NCI-H526 (cell line): ENCODE measurements at regions not wholly inside any gene's neighbourhood (a gene's known extent, or its start where the extent isn't known, plus 50 kb on each side); places are given as distances from the start of the nearest gene placed in this dataset.

Source experiments
- DNase-seq, 2 experiments: peaks; one replicate each; lab custom pipeline; 2025; lab: John Stamatoyannopoulos, UW

DNA sequence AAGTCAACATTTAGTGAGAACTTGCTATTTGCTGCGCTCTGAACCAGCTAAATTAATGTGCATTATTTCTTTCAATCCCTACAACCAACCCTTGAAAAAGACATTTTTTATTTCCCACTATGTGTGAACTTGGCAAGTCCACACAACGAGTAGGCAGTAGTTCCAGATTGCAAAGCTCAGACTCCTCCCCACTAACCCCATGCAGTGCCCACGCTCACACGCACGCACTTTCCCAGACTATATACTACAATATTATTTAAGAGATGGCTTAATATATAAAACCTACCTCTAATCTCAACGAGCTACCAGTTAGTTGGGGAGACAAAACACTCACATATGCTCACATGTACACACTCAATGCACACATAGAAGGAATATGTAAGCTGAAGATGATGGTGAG lies 671.2 kb downstream of the LMO4 start:
- DNase-seq = no peak

DNA sequence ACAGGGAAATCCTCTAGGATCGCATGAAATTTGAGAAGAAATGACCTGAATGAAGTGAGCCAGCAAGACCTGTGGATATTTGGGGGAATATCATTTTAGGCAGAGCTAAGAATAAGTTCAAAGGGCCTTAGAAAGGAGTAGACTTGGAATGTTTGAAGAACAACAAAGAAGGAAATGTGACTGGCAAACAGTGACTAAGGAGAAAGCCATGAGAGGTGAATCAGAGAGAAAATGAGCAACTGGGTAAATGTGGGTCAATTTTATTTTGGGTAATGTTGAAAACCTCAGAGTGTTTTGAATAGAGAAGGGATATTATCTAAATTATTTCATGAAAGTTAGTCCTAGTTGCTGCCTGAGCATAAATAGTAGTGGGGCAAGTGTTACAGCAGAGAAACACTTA lies 672.8 kb downstream of the LMO4 start:
- DNase-seq = no peak

DNA sequence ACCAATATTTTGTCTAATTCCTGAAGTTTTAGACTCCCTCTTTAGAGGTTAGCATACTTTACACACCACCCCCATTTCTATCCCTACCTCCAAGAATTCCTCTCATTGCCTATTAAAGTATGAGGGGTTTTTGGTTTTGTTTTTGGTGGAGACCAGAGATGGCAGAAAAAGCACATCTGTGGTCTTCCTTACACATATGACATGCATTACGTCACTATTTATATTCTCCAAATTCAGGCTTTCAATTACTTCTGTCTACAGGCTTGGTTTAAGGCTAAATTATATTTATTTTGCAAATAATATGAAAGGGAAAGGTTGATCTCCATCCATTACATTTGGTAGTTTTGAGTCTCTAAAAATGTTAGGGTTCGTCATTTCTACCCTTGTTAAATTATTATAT lies 674.6 kb downstream of the LMO4 start:
- no peak for DNase-seq

DNA sequence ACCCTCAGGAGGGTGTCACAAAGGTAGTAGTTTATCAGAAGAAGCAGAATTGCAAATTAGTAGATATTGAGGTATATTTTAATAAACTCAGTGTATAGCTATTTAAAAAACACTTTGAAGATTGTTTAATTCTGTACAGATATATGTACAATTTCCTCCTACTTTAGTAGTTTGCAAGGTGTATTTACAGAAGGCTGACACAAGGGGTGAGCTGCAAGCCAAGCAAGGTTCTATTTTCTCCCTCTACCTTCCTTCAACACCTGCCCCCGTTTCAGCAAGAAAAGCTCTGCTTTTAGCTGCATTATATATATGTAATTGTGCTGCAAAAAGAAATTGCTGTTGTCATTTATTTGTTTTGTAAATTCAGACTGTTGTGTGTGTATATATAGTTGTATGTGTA lies 674.2 kb upstream of the PKN2 start:
- peak in 1 of 2 experiments; percentile 9 for DNase-seq

DNA sequence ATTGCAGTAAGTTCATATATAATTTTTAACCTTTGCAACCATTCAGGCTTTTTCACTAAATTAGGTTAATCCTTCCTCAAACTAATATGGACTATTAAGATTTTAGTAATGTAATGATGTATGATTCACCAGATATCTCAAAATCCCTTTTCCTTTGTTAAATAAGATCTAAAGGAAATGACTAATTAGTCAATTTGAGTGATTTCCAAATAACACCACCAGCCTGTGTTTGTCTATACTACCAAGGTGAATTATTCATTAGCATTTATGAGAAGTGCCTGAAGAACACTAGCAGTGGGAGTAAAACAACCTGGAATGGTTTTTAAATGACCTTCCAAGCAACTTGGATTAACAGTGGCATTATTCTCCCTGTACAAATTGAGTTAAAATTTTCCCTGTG lies 670.6 kb upstream of the PKN2 start:
- DNase-seq = no peak

DNA sequence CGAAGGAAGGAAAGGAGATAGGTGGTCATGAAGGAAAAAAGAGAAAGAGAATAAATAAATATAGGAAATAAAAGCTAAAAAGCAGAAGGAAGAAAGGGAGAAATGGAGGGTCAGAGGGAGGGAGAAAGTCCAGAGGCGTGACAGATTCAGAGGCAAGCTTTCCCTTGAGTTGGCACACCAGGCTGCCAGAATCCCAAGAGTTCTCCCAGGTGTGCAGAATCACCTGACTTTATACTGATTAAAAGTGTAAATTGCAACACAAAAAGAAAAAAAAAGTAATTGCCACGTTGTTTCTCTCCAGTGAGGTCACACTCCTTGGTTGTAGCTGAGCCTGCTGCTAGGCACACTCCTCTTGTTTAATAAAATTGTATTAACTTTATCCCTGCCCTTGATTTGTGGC lies 669.9 kb upstream of the PKN2 start:
- no peak for DNase-seq

DNA sequence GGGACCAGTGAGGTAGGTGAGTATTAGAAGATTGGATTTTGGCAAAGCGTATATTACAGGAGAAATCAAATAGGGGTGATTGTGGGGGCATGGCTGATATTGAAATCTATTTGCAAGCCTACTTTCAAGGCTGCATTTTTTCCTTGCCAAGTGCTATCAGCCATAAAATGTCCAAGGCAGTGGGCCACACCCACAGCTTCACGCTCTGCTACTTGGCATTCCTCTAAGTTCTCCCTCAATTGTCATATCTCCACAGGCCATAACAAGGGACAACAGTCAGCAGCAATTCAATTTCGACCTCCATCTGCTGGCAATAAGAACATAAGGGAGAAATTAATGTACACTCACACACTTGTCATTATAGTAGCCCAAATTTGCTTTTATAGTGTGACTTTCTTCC lies 667.1 kb upstream of the PKN2 start:
- DNase-seq = no peak

DNA sequence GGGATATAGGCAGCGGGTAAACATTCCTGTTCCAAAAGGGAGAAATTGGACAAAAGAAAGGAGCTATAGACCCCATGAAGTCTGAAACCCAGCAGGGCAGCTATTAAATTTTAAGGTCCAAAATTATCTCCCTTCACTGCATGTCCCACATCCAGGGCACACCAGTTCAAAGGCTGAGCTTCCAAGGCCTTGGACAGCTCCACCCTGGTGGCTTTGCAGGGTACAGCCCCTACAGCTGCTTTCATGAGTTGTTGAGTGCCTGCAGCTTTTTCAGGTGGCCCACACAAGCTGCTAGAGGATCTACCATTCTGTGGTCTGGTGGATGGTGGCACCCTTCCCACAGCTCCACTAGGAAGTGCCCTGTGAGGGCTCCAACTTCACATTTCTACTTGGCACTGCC lies 662.5 kb upstream of the PKN2 start:
- DNase-seq = no peak

DNA sequence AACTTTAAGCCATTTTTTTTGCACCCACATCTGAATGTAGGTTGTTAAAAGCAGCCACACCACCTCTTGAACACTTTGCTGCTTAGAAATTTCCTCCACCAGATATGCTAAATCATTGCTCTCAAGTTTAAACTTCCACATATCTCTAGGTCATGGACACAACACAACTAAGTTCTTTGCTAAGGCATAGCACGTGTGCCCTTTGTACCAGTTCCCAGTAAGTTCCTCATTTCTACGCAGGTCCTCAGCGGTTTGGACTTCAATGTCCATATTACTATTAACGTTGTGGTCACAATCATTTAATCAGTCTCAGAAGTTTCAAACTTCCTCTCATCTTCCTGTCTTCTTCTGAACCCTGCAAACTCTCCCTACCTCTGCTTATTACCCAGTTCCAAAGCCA lies 661.6 kb upstream of the PKN2 start:
- no peak for DNase-seq

DNA sequence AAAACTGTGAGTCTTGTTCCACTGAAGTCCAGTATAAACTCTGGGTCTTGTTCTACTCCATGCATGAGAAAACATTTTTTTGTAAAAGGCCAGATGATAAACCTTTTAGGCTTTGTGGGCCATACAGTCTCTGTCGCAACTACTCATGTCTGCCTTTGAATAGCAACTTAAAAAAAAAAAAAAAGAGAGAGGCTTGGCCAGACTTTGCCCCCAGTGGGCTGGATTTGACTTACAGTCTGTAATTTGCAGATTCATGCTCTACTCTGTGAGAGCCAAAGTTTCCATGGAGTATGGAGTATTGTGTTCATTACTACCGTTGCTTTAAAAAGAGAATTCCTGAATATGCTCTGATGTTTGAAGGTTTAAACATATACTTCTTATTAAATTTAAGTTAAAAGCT lies 654.9 kb upstream of the PKN2 start:
- no peak for DNase-seq

DNA sequence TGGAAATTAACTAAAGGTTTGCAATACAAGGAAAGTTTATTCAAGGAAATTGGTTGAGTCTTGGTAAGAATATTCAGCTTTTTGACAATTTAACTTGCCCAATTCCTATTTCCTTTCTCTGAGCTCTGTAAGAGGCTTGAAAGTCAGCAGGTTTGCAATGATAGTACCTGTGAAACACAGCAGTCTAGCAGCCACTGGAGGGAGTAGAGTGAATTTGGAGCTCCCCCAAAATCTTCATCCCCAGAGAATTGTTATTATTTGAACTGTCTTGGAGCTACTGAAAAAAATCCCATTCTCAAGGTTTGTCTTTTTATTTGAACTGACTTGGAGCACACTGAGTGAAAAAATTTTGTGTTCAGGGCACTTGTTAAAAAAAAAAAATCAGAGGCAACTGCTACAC lies 654.2 kb upstream of the PKN2 start:
- DNase-seq = no peak

DNA sequence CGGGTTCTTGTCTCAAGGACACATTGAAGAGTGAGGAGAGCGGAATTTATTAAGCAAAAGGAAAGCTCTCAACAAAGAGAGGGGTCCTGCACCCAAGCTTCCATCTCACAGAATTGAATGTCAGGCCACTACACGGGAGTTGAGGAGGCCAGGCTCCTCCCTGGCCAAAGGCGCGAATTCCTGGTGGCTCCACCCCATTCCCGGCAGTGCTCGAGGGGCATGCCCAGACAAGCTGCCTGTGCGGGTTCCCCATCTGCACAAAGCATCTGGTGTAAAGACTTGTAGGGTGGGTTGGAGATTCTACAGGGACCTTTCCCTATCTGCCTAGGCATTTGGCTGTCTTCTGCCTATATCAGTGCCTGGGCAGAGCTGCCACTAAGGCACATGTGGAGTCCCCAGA lies 648.5 kb upstream of the PKN2 start:
- DNase-seq = no peak

DNA sequence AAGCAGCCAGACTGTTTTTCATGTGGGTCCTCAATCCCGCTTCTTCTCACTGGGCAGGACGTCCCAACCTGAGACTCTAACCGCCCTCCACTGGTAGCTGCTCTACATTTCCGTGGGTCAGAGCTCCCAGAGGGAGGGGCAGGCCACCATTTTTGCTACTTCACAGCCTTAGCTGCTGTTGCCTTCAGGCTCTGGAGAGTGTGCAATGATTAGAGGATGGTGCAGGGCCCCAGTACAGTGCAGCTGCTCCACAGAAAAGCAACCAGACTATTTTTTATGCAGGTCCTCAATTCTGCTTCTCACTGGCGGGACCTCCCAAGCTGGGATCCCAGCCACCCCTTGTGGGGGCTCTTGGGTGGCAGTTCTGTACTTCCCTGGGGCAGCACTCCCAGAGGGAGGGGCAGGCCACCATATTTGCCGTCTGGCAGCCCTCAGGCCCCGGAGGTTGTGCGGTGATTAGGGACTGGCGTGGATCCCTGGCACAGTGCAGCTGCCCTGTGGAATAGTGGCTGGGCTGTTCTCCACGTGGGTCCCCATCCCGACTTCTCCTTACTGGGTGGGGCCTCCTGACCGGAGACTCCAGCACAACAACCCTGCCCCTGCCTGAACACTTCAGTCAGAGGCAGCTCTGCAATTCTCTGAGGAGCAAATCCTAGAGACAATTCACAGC lies 647.6 kb upstream of the PKN2 start:
- no peak for DNase-seq

DNA sequence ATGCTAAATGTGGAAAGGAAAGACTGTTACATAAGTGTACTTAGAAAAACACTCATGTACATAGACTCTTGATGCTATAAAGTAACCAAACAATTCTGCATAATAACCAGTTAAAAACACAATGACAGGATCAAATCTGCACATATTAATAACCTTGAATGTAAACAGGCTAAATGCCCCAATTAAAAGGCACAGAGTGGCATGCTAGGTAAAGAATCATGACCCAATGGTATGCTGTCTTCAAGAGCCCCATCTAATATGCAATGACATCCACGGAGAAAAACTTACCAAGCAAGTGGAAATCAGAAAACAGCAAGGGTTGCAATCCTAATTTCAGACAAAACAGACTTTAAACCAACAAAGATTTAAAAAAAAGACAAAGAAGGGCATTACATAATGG lies 644.8 kb upstream of the PKN2 start:
- DNase-seq = no peak

DNA sequence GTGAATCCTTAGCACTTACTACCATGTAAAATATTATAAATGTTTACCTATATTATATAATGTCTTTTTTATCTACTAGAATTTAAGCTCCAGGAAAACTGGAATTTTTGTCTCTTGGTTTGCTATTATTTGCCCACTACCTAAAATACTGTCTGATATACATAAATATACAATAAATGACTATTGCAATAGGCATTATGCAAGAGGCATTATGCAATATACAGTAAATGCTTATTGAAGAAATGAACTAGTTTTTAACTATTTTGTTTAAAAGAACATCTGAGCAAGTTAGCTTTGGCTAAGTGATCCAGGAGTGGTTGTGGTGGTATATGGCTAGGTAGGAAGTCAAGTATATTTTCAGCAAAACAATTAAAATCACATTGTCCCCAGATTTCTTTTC lies 640.2 kb upstream of the PKN2 start:
- DNase-seq = no peak

DNA sequence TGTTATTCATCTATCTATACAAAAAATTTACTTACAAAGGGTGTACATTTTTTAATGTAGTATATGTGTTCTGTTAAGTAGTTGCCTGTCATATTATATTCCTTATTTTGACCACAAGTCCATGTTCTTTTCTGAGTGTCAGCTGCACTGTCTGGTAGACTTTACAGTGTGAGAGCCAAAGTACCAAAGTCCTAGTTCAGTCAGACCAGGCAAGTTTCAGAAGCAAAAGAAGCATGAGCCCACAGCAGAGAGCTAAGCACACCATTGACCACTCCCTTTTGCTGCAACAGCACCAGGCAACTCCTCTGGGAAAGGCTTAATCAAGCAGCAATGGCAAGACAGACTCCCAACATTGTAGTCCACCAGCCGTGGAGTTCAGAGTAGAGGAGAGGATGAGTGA lies 631.9 kb upstream of the PKN2 start:
- no peak for DNase-seq

DNA sequence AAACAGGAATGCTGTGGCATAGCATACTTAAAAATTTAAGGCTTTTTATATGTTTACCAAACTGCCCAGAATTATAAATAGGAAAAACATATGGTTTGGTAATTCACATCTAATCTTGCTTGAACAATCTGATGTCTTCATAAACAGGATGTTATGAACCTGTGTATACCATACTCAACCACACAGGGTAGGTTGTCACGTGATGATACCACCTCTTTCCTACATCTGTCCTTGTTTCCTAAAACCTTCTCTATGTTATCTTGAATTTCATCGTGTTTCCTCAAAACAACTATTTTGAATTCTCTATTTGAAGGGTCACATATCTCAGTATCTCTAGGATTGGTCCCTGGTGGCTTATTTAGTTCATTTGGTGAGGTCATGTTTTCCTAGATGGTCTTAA lies 631.0 kb upstream of the PKN2 start:
- DNase-seq = no peak

DNA sequence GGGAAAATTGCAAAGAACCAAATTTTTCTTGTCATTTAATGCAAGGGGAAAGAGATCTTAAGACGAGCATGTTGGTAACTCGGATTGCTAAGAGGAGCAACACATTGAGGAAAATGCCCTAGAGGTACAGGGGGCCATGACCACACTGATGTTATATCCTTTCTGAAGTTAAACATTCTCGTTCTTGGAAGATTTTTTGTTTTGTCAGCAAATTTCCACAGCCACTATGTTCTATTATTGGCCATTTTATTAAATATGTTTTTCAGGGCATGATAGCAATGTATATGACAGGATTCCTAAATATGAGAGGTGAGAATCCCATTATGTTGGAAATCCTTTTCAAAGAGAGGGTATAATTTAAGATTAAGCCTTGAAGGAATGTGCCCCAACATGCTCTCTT lies 627.2 kb upstream of the PKN2 start:
- no peak for DNase-seq

DNA sequence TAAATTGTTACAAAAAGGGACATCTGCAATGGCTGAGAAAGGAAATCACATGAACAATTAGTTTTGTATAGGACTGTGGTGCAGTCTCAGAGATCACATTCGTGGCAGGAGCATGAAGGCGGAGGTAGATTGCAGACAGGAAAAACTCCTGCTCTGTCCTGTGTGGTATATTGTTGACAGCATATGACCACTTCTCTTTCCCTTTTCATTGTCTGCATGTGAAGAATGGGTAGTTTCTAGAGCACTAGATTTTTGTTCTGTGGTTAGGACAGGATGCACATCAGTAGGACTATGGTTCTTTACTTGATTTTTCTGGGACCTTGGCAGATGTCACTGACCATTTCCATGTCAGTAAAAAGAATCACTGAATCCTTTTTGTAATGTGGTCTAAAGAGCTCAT lies 625.9 kb upstream of the PKN2 start:
- DNase-seq = no peak

DNA sequence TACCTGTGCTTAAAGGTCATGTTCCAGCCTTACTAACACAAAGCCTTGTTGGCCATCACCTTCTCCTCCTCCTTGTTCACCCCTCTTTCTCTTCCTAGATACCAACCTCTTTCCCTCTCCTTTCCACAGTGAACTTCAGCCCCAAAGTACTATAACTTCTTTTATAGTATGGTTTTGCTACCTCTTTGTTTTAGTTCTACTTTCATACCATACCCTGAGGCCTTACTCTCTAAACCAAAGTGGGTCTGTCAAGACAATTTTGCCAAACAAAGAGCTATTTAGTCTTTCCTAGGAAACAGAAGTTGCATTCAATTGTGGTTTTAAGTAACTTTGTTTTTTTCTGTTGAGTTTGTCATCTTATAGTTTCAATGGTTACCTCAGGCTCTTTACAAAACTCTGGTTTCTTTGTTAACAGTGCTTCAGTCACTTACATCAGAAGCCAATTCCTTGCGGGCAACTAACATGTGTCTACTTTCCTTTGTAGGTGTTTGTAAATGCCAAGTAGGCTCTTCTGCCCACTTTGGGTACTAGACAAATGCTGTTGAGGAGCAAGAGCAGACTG lies 623.9 kb upstream of the PKN2 start:
- DNase-seq = no peak

DNA sequence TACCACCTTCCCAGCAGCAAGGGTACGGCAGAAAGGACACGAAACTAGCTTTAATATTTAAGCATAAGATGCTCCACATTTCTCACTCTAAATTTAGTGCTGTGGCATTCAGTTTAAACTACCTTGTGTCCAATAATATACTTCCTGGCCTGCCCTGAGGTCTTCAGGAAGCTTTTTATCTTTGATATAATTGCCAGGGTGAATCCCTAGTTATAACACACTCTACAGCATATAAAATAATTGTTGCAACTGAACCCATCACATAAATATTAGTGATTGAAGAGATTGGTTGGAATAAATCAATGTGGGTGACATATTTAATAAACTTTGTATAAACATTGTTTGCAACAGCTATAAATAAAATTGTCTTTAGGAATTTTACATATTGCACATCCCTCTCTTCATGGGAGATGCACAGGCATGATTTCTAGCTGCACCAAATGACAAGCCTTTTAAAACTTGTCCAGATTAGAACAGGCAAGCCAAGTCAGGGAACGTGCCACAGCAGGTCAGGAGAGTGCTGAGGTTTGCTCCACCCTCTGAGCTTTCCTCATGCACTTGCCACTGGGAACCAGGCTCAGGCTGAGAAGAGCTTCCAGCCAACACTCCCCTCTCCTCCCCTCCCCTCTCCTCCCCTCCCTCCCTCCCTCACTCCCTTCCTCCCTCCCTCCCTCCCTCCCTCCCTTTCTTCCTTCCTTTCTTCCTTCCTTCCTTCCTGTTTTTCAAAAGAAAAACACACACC lies 623.2 kb upstream of the PKN2 start:
- no peak for DNase-seq

DNA sequence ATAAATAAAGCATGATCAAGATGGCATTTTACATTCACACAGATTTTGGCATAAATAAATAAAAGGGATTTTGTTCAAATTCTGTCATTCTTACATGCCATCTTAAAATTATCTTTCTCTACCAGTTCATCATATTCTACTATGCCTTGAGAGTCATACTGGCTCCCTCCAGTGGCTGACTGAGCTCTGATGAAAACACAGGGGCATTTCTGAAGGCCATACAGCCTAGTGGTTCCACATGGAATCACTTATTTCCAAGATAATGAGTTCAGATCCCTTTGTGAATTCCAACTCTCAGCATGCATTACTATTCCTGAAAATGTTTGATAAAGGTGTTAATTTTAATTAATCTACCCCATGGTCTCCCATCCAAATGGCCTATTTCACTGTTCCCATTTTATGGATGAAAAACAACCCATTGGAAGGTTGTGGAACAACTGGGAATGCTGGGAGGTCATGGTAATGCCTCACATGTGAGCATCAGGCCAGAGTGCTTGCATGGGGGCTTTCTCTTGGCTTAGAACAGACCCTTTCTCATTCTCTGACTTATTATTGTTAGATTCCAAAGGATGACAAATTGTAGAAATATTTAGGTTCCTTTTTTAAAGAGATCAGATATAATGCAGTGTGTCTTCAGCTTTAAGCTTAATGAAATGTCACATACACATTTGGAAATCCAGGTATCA lies 622.4 kb upstream of the PKN2 start:
- peak; percentile 37 to 75 for DNase-seq

DNA sequence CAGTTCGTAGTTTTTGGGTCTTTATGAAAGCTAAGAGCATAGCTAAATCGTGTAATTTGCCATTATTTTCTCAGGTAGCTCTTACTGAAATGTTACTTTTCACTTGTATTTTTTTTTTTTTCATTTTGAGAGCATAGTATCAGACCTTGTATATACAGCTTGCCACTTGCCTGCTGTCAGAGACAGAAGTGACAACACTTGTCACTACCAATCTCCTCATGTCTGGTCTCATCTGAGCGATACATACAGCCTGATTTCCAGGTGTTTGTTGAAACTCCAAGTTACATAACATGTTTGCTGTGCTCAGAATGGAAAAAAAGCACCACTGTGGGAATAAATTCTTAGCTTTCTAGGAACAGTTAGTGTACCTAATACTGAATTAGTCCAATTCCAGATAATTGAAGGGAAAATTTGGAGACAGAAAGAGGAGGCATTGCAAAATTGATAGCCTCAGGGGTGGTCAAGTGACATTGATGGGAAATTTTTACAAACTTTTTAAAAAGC lies 621.4 kb upstream of the PKN2 start:
- DNase-seq = no peak
